ENCODE measurements at regions not wholly inside any gene's neighbourhood (a gene's known extent, or its start where the extent isn't known, plus 50 kb on each side); places are given as distances from the start of the nearest gene placed in this dataset.

DNA sequence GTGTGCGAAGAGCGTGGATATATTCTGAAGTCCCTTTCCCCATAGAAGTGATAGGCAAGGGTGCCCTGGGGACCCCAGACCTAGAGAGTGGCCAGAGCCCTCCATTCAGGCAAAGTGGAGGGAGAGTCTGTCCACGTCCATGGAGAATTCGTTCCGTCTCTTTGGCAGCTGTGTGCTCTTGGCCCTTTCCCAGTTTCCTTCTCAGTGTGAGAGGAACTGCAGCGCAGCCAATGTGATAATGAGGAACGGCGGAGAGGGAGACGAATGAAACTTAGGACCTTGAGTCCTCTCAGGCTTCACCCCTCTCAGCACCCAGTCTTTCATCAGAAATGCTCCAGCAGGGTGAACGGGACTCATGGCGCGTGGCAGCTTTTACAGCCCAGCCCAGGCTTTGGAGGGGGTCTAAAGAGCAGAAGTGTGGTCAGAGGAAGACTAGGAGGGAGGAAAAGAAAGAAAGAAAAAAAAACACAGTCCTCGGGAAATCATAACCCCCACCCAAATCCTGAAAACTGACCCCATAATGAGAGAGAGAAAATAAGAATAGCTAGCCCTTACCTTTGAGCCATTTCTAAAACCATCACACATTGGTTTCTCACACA, 95.0 kb upstream of the RIOK3 start:
- Histone ChIP-seq H2BK15ac (ENCODE audit: low read depth, low read length) (peak overlapping the region; percentile 45; the same call in 1 of the 3 replicates), H4K91ac (ENCODE audit: insufficient read depth, low read depth, low read length) (peak overlapping the region; percentile 47; the same call in 1 of the 2 replicates), H3K9me3 (ENCODE audit: control insufficient read depth, insufficient read depth, low read length) (no peaks in the 10 kb centered on the region), H3K9me1 (ENCODE audit: insufficient read depth, low read length) (peaks cover 12% of the 10 kb centered on the region), H4K8ac (ENCODE audit: low read depth in 2 of 2, low read length in 2 of 2) (0 out of 4 replicates have a peak overlapping the region, but pooled peaks of 1 of the 2 experiments have one; percentile 37), H4K5ac (ENCODE audit: low read depth, low read length) (peak overlapping the region; percentile 79), H3K4ac (ENCODE audit: low read depth, low read length) (peak overlapping the region; percentile 71), H3K4me1 (ENCODE audit: control insufficient read depth, insufficient read depth, low read length) (peaks cover 23% of the 10 kb centered on the region), H4K20me1 (ENCODE audit: insufficient read depth, low read length) (no peaks in the 10 kb centered on the region), H3K27me3 (ENCODE audit: control insufficient read depth, insufficient read depth, low read length) (no peaks in the 10 kb centered on the region), H3K79me1 (ENCODE audit: low read depth in 1 of 2, low read length in 2 of 2) (peaks cover 0 to 3% of the 10 kb centered on the region in 2 experiments; a peak in 1 of 4 replicates), H3K36me3 (ENCODE audit: control insufficient read depth, insufficient read depth, low read length) (no peaks in the 10 kb centered on the region), H3K4me2 (ENCODE audit: low read depth, low read length) (no peak overlapping the region), H2AK5ac (ENCODE audit: low read depth, low read length) (peak overlapping the region; percentile 54; the same call in 1 of the 2 replicates), H2BK120ac (ENCODE audit: low read depth, low read length) (peak overlapping the region; percentile 38; the same call in 1 of the 2 replicates), H3K14ac (replicated peaks; ENCODE audit: low read depth, low read length) (peak overlapping the region; percentile 62; the same call in 1 of the 2 replicates), H3K9ac (ENCODE audit: low read depth, low read length) (no peak overlapping the region), H2AK9ac (replicated peaks; ENCODE audit: low read depth, low read length, poor library complexity) (no peak overlapping the region), H2BK5ac (ENCODE audit: low read depth, low read length, poor library complexity, severe bottlenecking) (peak overlapping the region; percentile 38), H3K27ac (ENCODE audit: insufficient read depth, low read length) (peak overlapping the region; percentile 58; the same call in 1 of the 2 replicates), H2AFZ (replicated peaks; ENCODE audit: low read length, poor library complexity) (peak overlapping the region; percentile 6), H3K56ac (ENCODE audit: extremely low read depth, insufficient read depth, low read length) (no peak overlapping the region), H3K23ac (ENCODE audit: low read depth, low read length) (0 out of 2 replicates have a peak overlapping the region, but pooled peaks have one; percentile 51), H2BK20ac (ENCODE audit: low read depth, low read length) (peak overlapping the region; percentile 80; the same call in 1 of the 2 replicates), H3K18ac (ENCODE audit: low read depth, low read length) (peak overlapping the region; percentile 93), H3K4me3 (ENCODE audit: insufficient read depth, low read depth, low read length) (no peak overlapping the region)
- ChIA-PET CTCF (no interaction called here), POLR2A (ENCODE audit: unreplicated experiment) (no interaction called here)
- in situ Hi-C loops (cut with MboI; ENCODE audit: low sequenced_read_pairs) (loop anchor here (10.0 kb wide), 1 partner anchor 63 kb away; no protein-coding TSS in a partner anchor), dilution Hi-C loops (cut with HindIII; ENCODE audit: low sequenced_read_pairs, unreplicated experiment) (no loop called here), intact Hi-C loops (cut with micrococcal nuclease) (loop anchor here (1.0 to 10.0 kb wide), 2 partner anchors 93 to 223 kb away; partner anchors contain the start of gene CABLES1)
- no peak for DNase-seq
- TF ChIP-seq POLR2A (IDR thresholded peaks at IDR 0.05; ENCODE audit: low read depth, low read length) (no peak), MXI1 (IDR thresholded peaks at IDR 0.05; ENCODE audit: borderline replicate concordance, low read depth, low read length) (no peak), SMC3 (IDR thresholded peaks at IDR 0.05; ENCODE audit: low read depth, low read length) (no peak), FOS (IDR thresholded peaks at IDR 0.05; ENCODE audit: low read depth, low read length) (no peak), RAD21 (IDR thresholded peaks at IDR 0.05; ENCODE audit: low read length) (no peak), CEBPB (IDR thresholded peaks at IDR 0.05; ENCODE audit: low read depth, low read length) (no peak), MAFK (IDR thresholded peaks at IDR 0.05; ENCODE audit: low read depth, low read length) (no peak), MAZ (IDR thresholded peaks at IDR 0.05; ENCODE audit: borderline replicate concordance, low read depth, low read length) (no peak), NFE2L2 (IDR thresholded peaks at IDR 0.05; ENCODE audit: low read depth, low read length) (no peak), CHD1 (IDR thresholded peaks at IDR 0.05; ENCODE audit: low read depth, low read length) (no peak)
- TF ChIP-seq, protein P1, sequence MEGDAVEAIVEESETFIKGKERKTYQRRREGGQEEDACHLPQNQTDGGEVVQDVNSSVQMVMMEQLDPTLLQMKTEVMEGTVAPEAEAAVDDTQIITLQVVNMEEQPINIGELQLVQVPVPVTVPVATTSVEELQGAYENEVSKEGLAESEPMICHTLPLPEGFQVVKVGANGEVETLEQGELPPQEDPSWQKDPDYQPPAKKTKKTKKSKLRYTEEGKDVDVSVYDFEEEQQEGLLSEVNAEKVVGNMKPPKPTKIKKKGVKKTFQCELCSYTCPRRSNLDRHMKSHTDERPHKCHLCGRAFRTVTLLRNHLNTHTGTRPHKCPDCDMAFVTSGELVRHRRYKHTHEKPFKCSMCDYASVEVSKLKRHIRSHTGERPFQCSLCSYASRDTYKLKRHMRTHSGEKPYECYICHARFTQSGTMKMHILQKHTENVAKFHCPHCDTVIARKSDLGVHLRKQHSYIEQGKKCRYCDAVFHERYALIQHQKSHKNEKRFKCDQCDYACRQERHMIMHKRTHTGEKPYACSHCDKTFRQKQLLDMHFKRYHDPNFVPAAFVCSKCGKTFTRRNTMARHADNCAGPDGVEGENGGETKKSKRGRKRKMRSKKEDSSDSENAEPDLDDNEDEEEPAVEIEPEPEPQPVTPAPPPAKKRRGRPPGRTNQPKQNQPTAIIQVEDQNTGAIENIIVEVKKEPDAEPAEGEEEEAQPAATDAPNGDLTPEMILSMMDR (conservative IDR thresholded peaks at IDR 0.05; ENCODE audit: low read depth, low read length) = no peak
- TF ChIP-seq, protein P2, sequence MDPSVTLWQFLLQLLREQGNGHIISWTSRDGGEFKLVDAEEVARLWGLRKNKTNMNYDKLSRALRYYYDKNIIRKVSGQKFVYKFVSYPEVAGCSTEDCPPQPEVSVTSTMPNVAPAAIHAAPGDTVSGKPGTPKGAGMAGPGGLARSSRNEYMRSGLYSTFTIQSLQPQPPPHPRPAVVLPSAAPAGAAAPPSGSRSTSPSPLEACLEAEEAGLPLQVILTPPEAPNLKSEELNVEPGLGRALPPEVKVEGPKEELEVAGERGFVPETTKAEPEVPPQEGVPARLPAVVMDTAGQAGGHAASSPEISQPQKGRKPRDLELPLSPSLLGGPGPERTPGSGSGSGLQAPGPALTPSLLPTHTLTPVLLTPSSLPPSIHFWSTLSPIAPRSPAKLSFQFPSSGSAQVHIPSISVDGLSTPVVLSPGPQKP (IDR thresholded peaks at IDR 0.05; ENCODE audit: borderline replicate concordance, low read depth, low read length) = no peak
- 74% methylated on average over 4 of the region's 13 CpGs; no CpG with 5 or more reads in 1 of the 2 experiments for WGBS, 2 experiments (ENCODE audit: extremely low coverage in 2 of 2, insufficient read length in 1 of 2)
- BruUV-seq (replicated peaks) = no TSS peak
- no peak for ATAC-seq (ENCODE audit: low read depth)

All from IMR-90 (cell line).